ENCODE measurements at regions not wholly inside any gene's neighbourhood (a gene's known extent, or its start where the extent isn't known, plus 50 kb on each side); places are given as distances from the start of the nearest gene placed in this dataset.

DNA sequence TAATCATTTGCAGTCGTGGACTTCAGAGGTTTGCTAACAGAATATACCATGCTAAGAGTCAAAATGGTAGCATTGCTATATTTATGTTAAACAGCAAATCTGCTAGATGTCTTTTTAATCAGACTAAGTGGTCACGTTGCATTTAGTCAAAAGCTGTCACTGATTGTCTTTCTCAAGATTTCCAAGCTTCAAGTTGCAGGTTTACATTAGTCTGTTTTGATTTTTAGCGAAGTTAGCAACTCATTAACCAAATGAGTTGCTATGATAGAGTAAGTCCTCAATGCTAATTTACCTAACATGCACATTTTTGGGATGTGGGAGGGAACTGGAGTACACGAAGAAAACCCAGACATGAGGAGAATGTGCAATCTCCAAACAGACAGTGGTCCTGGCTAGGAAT is 653.2 kb downstream of the TNS3 start:
- TF ChIP-seq, protein P1, sequence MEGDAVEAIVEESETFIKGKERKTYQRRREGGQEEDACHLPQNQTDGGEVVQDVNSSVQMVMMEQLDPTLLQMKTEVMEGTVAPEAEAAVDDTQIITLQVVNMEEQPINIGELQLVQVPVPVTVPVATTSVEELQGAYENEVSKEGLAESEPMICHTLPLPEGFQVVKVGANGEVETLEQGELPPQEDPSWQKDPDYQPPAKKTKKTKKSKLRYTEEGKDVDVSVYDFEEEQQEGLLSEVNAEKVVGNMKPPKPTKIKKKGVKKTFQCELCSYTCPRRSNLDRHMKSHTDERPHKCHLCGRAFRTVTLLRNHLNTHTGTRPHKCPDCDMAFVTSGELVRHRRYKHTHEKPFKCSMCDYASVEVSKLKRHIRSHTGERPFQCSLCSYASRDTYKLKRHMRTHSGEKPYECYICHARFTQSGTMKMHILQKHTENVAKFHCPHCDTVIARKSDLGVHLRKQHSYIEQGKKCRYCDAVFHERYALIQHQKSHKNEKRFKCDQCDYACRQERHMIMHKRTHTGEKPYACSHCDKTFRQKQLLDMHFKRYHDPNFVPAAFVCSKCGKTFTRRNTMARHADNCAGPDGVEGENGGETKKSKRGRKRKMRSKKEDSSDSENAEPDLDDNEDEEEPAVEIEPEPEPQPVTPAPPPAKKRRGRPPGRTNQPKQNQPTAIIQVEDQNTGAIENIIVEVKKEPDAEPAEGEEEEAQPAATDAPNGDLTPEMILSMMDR (IDR thresholded peaks at IDR 0.05), result no peak
- TF ChIP-seq, protein P2, sequence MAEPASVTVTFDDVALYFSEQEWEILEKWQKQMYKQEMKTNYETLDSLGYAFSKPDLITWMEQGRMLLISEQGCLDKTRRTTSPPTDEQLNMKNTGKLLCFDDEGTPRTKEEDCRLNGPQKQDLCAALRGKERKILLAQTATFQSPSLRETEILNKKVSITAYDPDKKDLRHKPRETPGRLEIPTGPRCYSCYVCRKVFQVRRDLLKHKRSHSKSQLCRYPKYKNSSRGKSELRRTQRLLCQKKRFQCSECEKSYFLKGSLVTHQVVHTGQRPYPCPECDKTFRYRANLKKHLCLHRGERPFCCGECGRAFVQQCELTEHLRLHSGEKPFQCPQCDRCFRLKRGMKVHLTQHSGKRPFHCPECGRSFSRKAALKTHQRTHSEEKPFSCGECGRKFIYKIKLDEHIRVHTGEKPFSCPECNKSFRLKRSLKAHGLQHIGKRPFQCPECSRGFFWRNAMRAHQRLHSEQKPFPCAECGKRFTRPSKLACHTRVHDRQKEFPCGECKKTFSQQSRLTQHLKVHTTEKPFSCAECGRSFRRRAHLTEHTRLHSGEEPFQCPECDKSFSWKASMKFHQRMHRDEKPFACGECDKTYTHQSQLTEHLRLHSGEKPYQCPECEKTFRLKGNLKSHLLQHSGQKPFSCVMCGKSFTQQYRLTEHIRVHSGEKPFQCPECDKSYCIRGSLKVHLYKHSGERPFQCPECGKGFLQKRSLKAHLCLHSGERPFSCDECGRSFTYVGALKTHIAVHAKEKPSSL (CRISPR knock-in tag; conservative IDR thresholded peaks at IDR 0.05), result no peak
- TF ChIP-seq, protein P3, sequence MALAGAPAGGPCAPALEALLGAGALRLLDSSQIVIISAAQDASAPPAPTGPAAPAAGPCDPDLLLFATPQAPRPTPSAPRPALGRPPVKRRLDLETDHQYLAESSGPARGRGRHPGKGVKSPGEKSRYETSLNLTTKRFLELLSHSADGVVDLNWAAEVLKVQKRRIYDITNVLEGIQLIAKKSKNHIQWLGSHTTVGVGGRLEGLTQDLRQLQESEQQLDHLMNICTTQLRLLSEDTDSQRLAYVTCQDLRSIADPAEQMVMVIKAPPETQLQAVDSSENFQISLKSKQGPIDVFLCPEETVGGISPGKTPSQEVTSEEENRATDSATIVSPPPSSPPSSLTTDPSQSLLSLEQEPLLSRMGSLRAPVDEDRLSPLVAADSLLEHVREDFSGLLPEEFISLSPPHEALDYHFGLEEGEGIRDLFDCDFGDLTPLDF (CRISPR knock-in tag; IDR thresholded peaks at IDR 0.05), result no peak
- TF ChIP-seq, protein P4, sequence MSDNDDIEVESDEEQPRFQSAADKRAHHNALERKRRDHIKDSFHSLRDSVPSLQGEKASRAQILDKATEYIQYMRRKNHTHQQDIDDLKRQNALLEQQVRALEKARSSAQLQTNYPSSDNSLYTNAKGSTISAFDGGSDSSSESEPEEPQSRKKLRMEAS (CRISPR knock-in tag; IDR thresholded peaks at IDR 0.05), result no peak
- TF ChIP-seq TCF7 (CRISPR knock-in tag; IDR thresholded peaks at IDR 0.05; ENCODE audit: low read depth), result no peak
- no peak for TF ChIP-seq JUN (CRISPR knock-in tag; IDR thresholded peaks at IDR 0.05)
